ENCODE measurements at regions not wholly inside any gene's neighbourhood (a gene's known extent, or its start where the extent isn't known, plus 50 kb on each side); places are given as distances from the start of the nearest gene placed in this dataset.

DNA sequence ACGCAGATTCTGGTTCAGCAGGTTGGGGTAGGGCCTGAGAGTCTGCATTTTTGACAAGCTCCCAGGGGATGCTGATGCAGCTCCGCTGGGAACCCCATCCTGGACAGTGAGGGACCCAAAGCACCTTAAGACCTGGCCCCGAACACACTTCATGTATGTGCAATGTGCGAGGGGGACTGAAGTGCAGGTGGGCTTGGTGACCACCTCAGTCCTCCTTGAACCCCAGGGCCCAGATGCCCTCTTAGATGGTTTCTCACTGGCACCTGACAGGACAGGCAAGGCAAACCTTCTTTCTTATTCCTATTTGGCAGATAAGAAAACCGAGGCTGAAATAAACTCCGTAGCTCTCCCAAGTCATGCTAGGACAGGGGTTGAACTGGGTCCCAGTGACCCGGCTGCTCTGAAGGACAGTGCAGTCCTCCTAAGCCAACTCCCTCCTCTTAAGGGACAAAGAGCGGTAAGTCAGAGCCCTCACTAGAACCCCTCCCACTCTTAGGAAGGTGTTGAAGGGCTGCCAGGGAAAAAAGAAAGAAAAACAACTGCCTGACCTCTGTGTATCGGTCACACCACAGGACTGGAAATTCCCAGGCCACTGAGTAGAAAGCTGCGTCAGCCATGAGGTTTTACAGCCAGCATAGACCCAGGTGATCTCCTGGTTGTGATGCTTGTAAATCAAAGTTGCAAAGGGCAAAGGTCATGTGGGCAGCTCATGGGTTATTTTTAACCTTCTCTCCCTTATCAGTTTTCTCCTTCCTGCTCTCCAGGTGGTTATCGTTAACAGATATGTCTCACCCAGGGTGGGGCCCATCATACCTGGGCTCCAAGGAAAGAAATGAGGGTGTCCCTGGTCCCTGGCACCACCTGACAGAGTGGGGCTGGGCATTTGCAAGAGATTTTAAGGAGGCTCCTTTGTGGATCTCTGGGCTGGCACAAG is 90.9 kb upstream of the SMNDC1 start (continued):
- TF ChIP-seq, protein P1, sequence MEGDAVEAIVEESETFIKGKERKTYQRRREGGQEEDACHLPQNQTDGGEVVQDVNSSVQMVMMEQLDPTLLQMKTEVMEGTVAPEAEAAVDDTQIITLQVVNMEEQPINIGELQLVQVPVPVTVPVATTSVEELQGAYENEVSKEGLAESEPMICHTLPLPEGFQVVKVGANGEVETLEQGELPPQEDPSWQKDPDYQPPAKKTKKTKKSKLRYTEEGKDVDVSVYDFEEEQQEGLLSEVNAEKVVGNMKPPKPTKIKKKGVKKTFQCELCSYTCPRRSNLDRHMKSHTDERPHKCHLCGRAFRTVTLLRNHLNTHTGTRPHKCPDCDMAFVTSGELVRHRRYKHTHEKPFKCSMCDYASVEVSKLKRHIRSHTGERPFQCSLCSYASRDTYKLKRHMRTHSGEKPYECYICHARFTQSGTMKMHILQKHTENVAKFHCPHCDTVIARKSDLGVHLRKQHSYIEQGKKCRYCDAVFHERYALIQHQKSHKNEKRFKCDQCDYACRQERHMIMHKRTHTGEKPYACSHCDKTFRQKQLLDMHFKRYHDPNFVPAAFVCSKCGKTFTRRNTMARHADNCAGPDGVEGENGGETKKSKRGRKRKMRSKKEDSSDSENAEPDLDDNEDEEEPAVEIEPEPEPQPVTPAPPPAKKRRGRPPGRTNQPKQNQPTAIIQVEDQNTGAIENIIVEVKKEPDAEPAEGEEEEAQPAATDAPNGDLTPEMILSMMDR (IDR thresholded peaks at IDR 0.05; ENCODE audit: low read depth, low read length, missing input control), result no peak
- TF ChIP-seq SP1 (IDR thresholded peaks at IDR 0.05) (peak; percentile 97), FOXA2 (IDR thresholded peaks at IDR 0.05) (no peak), TAF1 (conservative IDR thresholded peaks at IDR 0.05) (peak; percentile 43), RXRA (IDR thresholded peaks at IDR 0.05) (peak; percentile 98 to 99)
- TF ChIP-seq, protein P2, sequence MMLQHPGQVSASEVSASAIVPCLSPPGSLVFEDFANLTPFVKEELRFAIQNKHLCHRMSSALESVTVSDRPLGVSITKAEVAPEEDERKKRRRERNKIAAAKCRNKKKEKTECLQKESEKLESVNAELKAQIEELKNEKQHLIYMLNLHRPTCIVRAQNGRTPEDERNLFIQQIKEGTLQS (IDR thresholded peaks at IDR 0.05), result peak; percentile 90

DNA sequence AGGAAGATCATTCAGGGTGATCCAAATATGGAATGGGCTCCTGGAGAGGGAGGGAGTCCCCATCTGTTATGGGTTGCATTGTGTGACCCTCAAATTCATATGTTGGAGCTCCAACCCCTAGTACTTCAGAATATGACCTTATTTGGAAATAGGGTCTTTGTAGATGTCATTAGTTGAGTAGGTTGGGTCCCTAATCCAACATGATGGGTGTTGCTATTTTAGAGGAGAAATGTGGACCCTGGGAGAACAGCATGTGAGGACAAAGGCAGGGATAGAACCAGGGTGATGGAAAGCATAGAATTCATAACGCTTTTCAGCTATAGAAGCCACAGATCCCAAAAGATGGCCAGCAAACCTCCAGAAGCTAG is 91.5 kb upstream of the SMNDC1 start:
- Histone ChIP-seq H3K9ac (ENCODE audit: low read depth in 1 of 2, low read length in 2 of 2) (peak overlapping the region in 1 of 2 donors; percentile 51), H3K36me3 (ENCODE audit: control insufficient read depth in 4 of 4, insufficient read depth in 3 of 4, low read depth in 1 of 4, low read length in 3 of 4) (no peaks in the 10 kb centered on the region), H3K27ac (ENCODE audit: low read depth in 1 of 2, low read length in 2 of 2) (peak overlapping the region; percentile 71 to 84), H3K4me3 (ENCODE audit: low read depth in 1 of 3, low read length in 3 of 3) (no peak overlapping the region), H3K9me3 (ENCODE audit: control insufficient read depth in 4 of 4, low read length in 3 of 4) (no peaks in the 10 kb centered on the region), H3K27me3 (ENCODE audit: control insufficient read depth in 4 of 4, insufficient read depth in 4 of 4, low read length in 3 of 4) (no peaks in the 10 kb centered on the region), H3K4me1 (ENCODE audit: control insufficient read depth in 4 of 4, insufficient read depth in 4 of 4, low read length in 3 of 4) (peaks cover 2 to 14% (median 8%) of the 10 kb centered on the region in 4 donors)
- no peak for TF ChIP-seq YY1 (IDR thresholded peaks at IDR 0.05)
- DNase-seq (ENCODE audit: low spot score), result no peak
- WGBS, result 98% methylated on average over 1 of the region's 1 CpG

DNA sequence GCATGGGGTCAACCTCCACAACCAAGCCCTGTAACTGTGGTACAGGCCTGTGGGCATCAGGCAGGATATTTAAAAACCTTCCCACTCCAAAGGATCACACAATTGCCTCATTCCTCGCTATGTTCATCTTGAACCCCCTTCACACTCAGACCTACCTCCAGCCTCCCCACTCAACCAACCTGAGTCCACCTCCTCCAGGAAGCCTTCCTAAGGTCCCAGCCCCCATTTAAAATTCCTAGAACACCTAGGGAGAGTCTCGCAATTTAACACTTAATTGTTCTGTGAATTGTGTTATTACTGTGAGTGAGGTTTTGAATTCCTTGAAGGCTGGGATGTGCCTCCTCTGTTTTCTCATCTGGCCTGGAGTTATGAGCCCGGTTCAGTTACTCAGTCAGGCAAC is 93.1 kb upstream of the SMNDC1 start:
- DNase-seq (ENCODE audit: low spot score), result no peak
- TF ChIP-seq GABPA (IDR thresholded peaks at IDR 0.05 in 1 of 2, conservative IDR thresholded peaks at IDR 0.05 in 1 of 2) (no peak), NR2F2 (IDR thresholded peaks at IDR 0.05) (no peak), HNF4A (conservative IDR thresholded peaks at IDR 0.05) (no peak), FOXA2 (IDR thresholded peaks at IDR 0.05) (no peak), RXRA (IDR thresholded peaks at IDR 0.05) (no peak), RAD21 (IDR thresholded peaks at IDR 0.05) (no peak), SP1 (IDR thresholded peaks at IDR 0.05) (no peak), JUND (IDR thresholded peaks at IDR 0.05) (no peak), YY1 (IDR thresholded peaks at IDR 0.05) (no peak), EGR1 (IDR thresholded peaks at IDR 0.05; ENCODE audit: low read depth in 2 of 2) (no peak), HNF4G (IDR thresholded peaks at IDR 0.05) (no peak)
- TF ChIP-seq, protein P3, sequence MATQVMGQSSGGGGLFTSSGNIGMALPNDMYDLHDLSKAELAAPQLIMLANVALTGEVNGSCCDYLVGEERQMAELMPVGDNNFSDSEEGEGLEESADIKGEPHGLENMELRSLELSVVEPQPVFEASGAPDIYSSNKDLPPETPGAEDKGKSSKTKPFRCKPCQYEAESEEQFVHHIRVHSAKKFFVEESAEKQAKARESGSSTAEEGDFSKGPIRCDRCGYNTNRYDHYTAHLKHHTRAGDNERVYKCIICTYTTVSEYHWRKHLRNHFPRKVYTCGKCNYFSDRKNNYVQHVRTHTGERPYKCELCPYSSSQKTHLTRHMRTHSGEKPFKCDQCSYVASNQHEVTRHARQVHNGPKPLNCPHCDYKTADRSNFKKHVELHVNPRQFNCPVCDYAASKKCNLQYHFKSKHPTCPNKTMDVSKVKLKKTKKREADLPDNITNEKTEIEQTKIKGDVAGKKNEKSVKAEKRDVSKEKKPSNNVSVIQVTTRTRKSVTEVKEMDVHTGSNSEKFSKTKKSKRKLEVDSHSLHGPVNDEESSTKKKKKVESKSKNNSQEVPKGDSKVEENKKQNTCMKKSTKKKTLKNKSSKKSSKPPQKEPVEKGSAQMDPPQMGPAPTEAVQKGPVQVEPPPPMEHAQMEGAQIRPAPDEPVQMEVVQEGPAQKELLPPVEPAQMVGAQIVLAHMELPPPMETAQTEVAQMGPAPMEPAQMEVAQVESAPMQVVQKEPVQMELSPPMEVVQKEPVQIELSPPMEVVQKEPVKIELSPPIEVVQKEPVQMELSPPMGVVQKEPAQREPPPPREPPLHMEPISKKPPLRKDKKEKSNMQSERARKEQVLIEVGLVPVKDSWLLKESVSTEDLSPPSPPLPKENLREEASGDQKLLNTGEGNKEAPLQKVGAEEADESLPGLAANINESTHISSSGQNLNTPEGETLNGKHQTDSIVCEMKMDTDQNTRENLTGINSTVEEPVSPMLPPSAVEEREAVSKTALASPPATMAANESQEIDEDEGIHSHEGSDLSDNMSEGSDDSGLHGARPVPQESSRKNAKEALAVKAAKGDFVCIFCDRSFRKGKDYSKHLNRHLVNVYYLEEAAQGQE (IDR thresholded peaks at IDR 0.05), result no peak
- TF ChIP-seq, protein P1 (IDR thresholded peaks at IDR 0.05; ENCODE audit: low read depth, low read length, missing input control), result no peak
- TF ChIP-seq, protein P2 (IDR thresholded peaks at IDR 0.05), result no peak
- TF ChIP-seq, protein P4, sequence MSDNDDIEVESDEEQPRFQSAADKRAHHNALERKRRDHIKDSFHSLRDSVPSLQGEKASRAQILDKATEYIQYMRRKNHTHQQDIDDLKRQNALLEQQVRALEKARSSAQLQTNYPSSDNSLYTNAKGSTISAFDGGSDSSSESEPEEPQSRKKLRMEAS (IDR thresholded peaks at IDR 0.05), result no peak
- TF ChIP-seq, protein P5, sequence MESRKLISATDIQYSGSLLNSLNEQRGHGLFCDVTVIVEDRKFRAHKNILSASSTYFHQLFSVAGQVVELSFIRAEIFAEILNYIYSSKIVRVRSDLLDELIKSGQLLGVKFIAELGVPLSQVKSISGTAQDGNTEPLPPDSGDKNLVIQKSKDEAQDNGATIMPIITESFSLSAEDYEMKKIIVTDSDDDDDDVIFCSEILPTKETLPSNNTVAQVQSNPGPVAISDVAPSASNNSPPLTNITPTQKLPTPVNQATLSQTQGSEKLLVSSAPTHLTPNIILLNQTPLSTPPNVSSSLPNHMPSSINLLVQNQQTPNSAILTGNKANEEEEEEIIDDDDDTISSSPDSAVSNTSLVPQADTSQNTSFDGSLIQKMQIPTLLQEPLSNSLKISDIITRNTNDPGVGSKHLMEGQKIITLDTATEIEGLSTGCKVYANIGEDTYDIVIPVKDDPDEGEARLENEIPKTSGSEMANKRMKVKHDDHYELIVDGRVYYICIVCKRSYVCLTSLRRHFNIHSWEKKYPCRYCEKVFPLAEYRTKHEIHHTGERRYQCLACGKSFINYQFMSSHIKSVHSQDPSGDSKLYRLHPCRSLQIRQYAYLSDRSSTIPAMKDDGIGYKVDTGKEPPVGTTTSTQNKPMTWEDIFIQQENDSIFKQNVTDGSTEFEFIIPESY (IDR thresholded peaks at IDR 0.05), result no peak
- no peak overlapping the region for H3K9ac ChIP-seq (ENCODE audit: low read depth in 1 of 2, low read length in 2 of 2)
- H3K27ac ChIP-seq (ENCODE audit: low read depth in 1 of 2, low read length in 2 of 2), result peak overlapping the region; percentile 39 to 52
- H3K27me3 ChIP-seq (ENCODE audit: control insufficient read depth in 4 of 4, insufficient read depth in 4 of 4, low read length in 3 of 4), result no peaks in the 10 kb centered on the region
- no peaks in the 10 kb centered on the region for H3K36me3 ChIP-seq (ENCODE audit: control insufficient read depth in 4 of 4, insufficient read depth in 3 of 4, low read depth in 1 of 4, low read length in 3 of 4)
- H3K4me3 ChIP-seq (ENCODE audit: low read depth in 1 of 3, low read length in 3 of 3), result no peak overlapping the region
- H3K4me1 ChIP-seq (ENCODE audit: control insufficient read depth in 4 of 4, insufficient read depth in 4 of 4, low read length in 3 of 4), result peaks cover 2 to 14% (median 7%) of the 10 kb centered on the region in 4 donors
- WGBS, result 89% methylated on average over 3 of the region's 3 CpGs
- H3K9me3 ChIP-seq (ENCODE audit: control insufficient read depth in 4 of 4, low read length in 3 of 4), result no peaks in the 10 kb centered on the region

All from liver (tissue), 8 donors.